Gastroesophageal sphincter (tissue), 4 donors: ENCODE measurements at regions not wholly inside any gene's neighbourhood (a gene's known extent, or its start where the extent isn't known, plus 50 kb on each side); places are given as distances from the start of the nearest gene placed in this dataset.

Experiments
- ATAC-seq: fragments of 150-250 bp; one replicate; pipeline ENCODE4 v1.9.1; 2016; ENCODE audit warnings: mild to moderate bottlenecking, moderate library complexity
- H3K27ac ChIP-seq, 4 donors: fragments of 200-600 bp; sonication (generic) in 3 of 4; 1 replicate in 3 of 4; 2 replicates in 1 of 4; pipeline ENCODE4 v1.5.1; 2016 to 2019
- H3K27me3 ChIP-seq: fragments of 200-600 bp; sonication (generic); one replicate; pipeline ENCODE4 v1.5.1; 2019
- H3K36me3 ChIP-seq, 2 donors: fragments of 200-600 bp; sonication (generic); one replicate each; pipeline ENCODE4 v1.5.1; 2019; ENCODE audit warnings: control low read depth in 1 of 2
- H3K4me1 ChIP-seq, 3 donors: fragments of 200-600 bp; sonication (generic); 1 replicate in 2 of 3; 2 replicates in 1 of 3; pipeline ENCODE4 v1.5.1; 2016 to 2019; ENCODE audit warnings: control low read depth in 2 of 3
- H3K4me3 ChIP-seq, 2 donors: fragments of 200-600 bp; sonication (generic); one replicate each; pipeline ENCODE4 v1.5.1; 2019; ENCODE audit warnings: mild to moderate bottlenecking in 1 of 2, moderate library complexity in 1 of 2
- H3K9me3 ChIP-seq, 3 donors: fragments of 200-600 bp; sonication (generic); one replicate each; pipeline ENCODE4 v1.5.1; 2017 to 2019; ENCODE audit warnings: control low read depth in 2 of 3
- EP300 ChIP-seq: sonication (generic); formaldehyde crosslinking; IDR thresholded peaks from one replicate; pipeline ENCODE4 v1.6.1; 2017; ENCODE audit warnings: antibody characterized with exemption, mild to moderate bottlenecking
- POLR2A ChIP-seq, 2 donors: fragments of 450-650 bp; IDR thresholded peaks; one replicate each; pipeline ENCODE4 v1.6.1; 2017; ENCODE audit warnings: antibody characterized with exemption in 2 of 2, mild to moderate bottlenecking in 2 of 2, moderate library complexity in 1 of 2
- POLR2AphosphoS5 ChIP-seq: sonication (generic); formaldehyde crosslinking; IDR thresholded peaks from one replicate; pipeline ENCODE4 v1.6.1; 2017; ENCODE audit warnings: antibody characterized with exemption
- WGBS, 2 donors: methylation state at CpG; one replicate each; pipeline ENCODE4 v1.1.5; 2018; ENCODE audit warnings: low coverage in 1 of 2; 5-methylcytosine and 5-hydroxymethylcytosine counted together
- TF ChIP-seq, protein P1 (sequence below), 4 experiments: fragments of 200-600 bp in 2 of 4; fragments of 450-650 bp in 2 of 4; sonication (generic) in 1 of 4; IDR thresholded peaks; one replicate each; pipeline ENCODE4 v1.5.1; 2017 to 2019; ENCODE audit warnings: antibody characterized with exemption in 4 of 4, mild to moderate bottlenecking in 2 of 4, moderate library complexity in 2 of 4

DNA sequence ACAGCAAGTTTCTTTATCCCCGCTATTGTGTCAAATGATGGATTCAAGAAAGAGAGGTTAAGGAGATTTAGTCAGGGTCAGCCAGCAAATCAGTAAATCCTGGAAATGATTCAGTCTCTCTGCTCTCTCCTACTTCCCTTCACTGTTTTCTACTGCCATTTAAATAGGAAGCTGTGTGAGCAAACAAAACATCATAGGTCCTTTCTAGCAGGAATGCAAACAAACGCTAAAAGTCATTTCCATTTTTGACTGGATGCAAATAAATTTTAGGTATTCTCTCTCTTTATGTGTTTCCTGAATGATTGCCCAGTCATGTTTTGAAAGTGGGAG, 299.4 kb upstream of the RORA start:
- no peak overlapping the region for H3K4me3 ChIP-seq
- no peaks in the 10 kb centered on the region for H3K27me3 ChIP-seq
- no peak overlapping the region for H3K27ac ChIP-seq
- no peaks in the 10 kb centered on the region for H3K36me3 ChIP-seq
- H3K4me1 ChIP-seq, result no peaks in the 10 kb centered on the region
- H3K9me3 ChIP-seq, result no peaks in the 10 kb centered on the region
- WGBS, 2 donors, result 39 to 45% methylated on average over 2 of the region's 2 CpGs
- ATAC-seq, result no peak
- TF ChIP-seq POLR2A (IDR thresholded peaks at IDR 0.05) (no peak), POLR2AphosphoS5 (no peak), EP300 (no peak)
- TF ChIP-seq, protein P1, sequence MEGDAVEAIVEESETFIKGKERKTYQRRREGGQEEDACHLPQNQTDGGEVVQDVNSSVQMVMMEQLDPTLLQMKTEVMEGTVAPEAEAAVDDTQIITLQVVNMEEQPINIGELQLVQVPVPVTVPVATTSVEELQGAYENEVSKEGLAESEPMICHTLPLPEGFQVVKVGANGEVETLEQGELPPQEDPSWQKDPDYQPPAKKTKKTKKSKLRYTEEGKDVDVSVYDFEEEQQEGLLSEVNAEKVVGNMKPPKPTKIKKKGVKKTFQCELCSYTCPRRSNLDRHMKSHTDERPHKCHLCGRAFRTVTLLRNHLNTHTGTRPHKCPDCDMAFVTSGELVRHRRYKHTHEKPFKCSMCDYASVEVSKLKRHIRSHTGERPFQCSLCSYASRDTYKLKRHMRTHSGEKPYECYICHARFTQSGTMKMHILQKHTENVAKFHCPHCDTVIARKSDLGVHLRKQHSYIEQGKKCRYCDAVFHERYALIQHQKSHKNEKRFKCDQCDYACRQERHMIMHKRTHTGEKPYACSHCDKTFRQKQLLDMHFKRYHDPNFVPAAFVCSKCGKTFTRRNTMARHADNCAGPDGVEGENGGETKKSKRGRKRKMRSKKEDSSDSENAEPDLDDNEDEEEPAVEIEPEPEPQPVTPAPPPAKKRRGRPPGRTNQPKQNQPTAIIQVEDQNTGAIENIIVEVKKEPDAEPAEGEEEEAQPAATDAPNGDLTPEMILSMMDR (IDR thresholded peaks at IDR 0.05), result no peak

DNA sequence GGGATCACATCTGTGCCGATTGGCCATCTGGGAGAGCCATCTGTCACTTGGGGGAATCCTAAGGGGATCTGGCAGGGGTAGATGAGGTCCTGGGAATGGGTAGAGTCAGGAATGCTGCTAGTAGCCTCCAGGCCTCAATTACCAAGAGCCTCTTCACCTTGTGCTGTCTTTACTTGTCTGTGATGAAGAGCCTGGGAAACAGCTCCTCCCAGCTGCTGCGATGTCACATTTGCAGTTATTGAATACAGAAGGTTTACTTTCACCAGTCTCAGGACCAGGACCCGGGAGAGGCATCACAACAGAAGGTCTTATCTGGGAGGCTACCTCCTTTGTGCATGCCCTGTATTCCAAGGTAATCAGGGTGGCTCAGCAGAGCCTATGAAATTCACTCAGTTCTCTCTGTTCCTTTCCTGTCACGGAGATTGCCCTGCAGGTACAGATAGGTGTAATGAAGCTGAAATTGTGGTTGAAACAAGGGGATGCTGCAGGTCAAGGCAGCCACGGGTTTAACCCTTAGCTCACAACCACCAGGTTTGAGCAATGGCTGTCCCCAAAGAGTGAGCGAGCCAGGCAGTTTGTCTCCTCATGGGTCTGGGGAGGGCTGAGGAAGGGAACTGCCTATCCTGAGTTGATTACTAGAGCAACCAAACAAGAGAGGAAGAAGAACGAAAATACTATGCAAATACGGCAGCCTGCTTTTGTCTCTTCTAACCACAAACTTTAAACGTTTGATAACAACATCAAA, 298.9 kb upstream of the RORA start:
- TF ChIP-seq POLR2A (IDR thresholded peaks at IDR 0.05) (no peak), POLR2AphosphoS5 (no peak), EP300 (no peak)
- TF ChIP-seq, protein P1 (IDR thresholded peaks at IDR 0.05), result no peak
- H3K27ac ChIP-seq, result no peak overlapping the region
- H3K36me3 ChIP-seq, result no peaks in the 10 kb centered on the region
- no peak overlapping the region for H3K4me3 ChIP-seq
- ATAC-seq, result no peak
- H3K9me3 ChIP-seq, result no peaks in the 10 kb centered on the region
- H3K4me1 ChIP-seq, result no peaks in the 10 kb centered on the region
- WGBS, 2 donors, result 55 to 67% methylated on average over 5 to 7 of the region's 9 CpGs
- no peaks in the 10 kb centered on the region for H3K27me3 ChIP-seq

DNA sequence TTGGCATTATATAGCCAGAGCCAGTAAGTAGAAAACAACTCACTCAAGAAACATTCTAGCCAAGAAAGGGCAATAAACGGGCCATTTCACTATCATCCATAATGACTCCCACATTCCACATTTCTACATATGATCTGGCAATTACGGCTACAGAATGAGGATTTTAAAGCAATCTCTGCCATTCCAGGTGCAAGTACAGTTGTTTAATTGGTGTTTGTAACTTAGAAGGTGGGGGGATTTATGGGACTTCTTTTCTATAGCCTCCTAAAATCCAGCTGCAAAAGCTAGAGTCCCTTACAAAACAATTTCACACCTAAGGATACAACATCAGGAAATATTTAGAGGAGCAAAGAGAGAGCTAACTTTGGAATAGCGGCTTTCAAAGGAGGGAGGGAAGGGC, 295.4 kb upstream of the RORA start:
- 57 to 59% methylated on average over 2 to 3 of the region's 3 CpGs for WGBS, 2 donors

DNA sequence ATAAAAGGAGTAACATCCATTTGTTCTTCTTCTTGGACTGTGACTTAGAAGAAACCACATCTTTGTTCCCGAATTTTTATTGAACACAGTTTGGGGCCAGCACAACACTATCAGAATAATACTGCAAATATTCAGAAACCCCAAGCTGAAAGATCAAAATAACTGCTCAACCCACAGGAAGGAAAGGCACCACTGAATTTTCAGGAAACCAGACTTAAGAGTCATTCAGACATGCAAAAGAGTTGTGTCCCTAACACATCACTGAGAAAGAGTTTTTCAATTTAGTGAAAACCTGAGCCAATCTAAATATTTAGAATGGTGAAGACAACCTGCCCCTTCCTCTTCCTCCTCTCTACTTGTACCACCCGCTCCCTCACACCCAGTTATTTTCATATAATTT, 295.0 kb upstream of the RORA start:
- Histone ChIP-seq H3K36me3 (no peaks in the 10 kb centered on the region), H3K9me3 (no peaks in the 10 kb centered on the region), H3K4me1 (no peaks in the 10 kb centered on the region), H3K27ac (no peak overlapping the region), H3K27me3 (no peaks in the 10 kb centered on the region), H3K4me3 (no peak overlapping the region)
- ATAC-seq, result no peak
- TF ChIP-seq POLR2A (IDR thresholded peaks at IDR 0.05), result no peak
- TF ChIP-seq EP300, result no peak
- TF ChIP-seq, protein P1 (IDR thresholded peaks at IDR 0.05), result no peak
- TF ChIP-seq POLR2AphosphoS5, result no peak
- 56 to 100% methylated on average over 1 to 2 of the region's 2 CpGs for WGBS, 2 donors

More for the DNA sequence above, 295.4 kb upstream of the RORA start:
- no peak overlapping the region for H3K27ac ChIP-seq
- TF ChIP-seq EP300 (no peak), POLR2AphosphoS5 (no peak), POLR2A (IDR thresholded peaks at IDR 0.05) (no peak)
- TF ChIP-seq, protein P1 (IDR thresholded peaks at IDR 0.05), result no peak
- H3K9me3 ChIP-seq, result no peaks in the 10 kb centered on the region
- no peaks in the 10 kb centered on the region for H3K36me3 ChIP-seq
- no peak for ATAC-seq
- no peak overlapping the region for H3K4me3 ChIP-seq
- no peaks in the 10 kb centered on the region for H3K4me1 ChIP-seq
- H3K27me3 ChIP-seq, result no peaks in the 10 kb centered on the region

DNA sequence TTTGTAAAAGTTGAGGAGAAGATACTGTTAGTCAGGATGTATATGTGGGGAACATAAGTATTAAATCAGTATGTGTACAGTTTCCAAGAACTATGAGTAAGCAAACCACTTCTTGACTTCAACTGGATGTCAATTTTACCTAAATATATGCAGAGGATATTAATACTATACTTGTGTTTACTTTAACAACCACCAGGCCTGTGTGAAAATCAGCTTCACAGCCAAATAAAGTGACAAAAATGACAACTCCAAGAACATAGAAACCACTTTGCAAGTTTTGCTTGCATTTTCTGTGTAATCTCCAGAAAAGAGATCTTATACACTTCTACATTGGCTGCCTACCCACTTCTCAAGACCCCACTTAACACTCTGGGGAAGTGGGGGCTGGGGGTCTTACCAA, 293.3 kb upstream of the RORA start:
- no peaks in the 10 kb centered on the region for H3K9me3 ChIP-seq
- no peaks in the 10 kb centered on the region for H3K36me3 ChIP-seq
- no peak for ATAC-seq
- TF ChIP-seq EP300, result no peak
- TF ChIP-seq, protein P1 (IDR thresholded peaks at IDR 0.05), result no peak
- no peak for TF ChIP-seq POLR2A (IDR thresholded peaks at IDR 0.05)
- TF ChIP-seq POLR2AphosphoS5, result no peak
- H3K4me3 ChIP-seq, result no peak overlapping the region
- no peak overlapping the region for H3K27ac ChIP-seq
- H3K27me3 ChIP-seq, result no peaks in the 10 kb centered on the region
- H3K4me1 ChIP-seq, result no peaks in the 10 kb centered on the region
